Psoas muscle (tissue), 7 donors: ENCODE measurements at regions not wholly inside any gene's neighbourhood (a gene's known extent, or its start where the extent isn't known, plus 50 kb on each side); places are given as distances from the start of the nearest gene placed in this dataset.

Source experiments
- ATAC-seq, 4 donors: fragments of 200-7000 bp; cut with Tn5 transposase; one replicate each; pipeline ENCODE4 v1.9.1; 2020; ENCODE audit warnings: moderate library complexity in 3 of 4, mild to moderate bottlenecking in 2 of 4
- DNase-seq, 2 donors: peaks; one replicate each; pipeline ENCODE4 v3.0.0-alpha.2; 2020
- H3K27ac ChIP-seq: fragments of 200-600 bp; one replicate; pipeline ENCODE4 v1.8.0; 2022
- H3K27me3 ChIP-seq, 3 donors: fragments of 200-600 bp in 1 of 3; one replicate each; pipeline versions ENCODE4 v1.6.1 to v1.8.0; 2013 to 2022; ENCODE audit warnings: low read length in 2 of 3, mild to moderate bottlenecking in 2 of 3, moderate library complexity in 1 of 3; ENCODE audit not compliant: insufficient read depth in 3 of 3
- H3K36me3 ChIP-seq, 2 donors: fragments of 200-600 bp in 1 of 2; one replicate each; pipeline versions ENCODE4 v1.6.1 to v1.8.0; 2013 to 2022; ENCODE audit warnings: low read depth in 1 of 2, mild to moderate bottlenecking in 1 of 2, moderate library complexity in 1 of 2; ENCODE audit not compliant: insufficient read depth in 1 of 2
- H3K4me1 ChIP-seq: fragments of 200-600 bp; one replicate; pipeline ENCODE4 v1.8.0; 2022
- H3K4me3 ChIP-seq: fragments of 200-600 bp; one replicate; pipeline ENCODE4 v1.8.0; 2022; ENCODE audit warnings: mild to moderate bottlenecking
- H3K9me3 ChIP-seq: fragments of 200-600 bp; one replicate; pipeline ENCODE4 v1.8.0; 2022
- CTCF ChIP-seq: fragments of 200-600 bp; IDR thresholded peaks from one replicate; pipeline ENCODE4 v1.8.0; 2022; ENCODE audit warnings: antibody characterized with exemption
- WGBS, 3 donors: extraction: QIAGEN DNeasy Blood & Tissue Kit; methylation state at CpG; one replicate each; pipeline versions ENCODE4 v1.1.6 to v1.1.7; 2013; 5-methylcytosine and 5-hydroxymethylcytosine counted together
- intact Hi-C, 2 donors: fragments of 100-400 bp; cut with DNase I; formaldehyde crosslinking; loops; one replicate each; pipeline versions ENCODE4 v1.11.0 to v1.14.2; 2022
- donor health status: healthy with polysubstance abuse.
- donor health status: DM: no; HTN: no; CAD: no; lungs with moderate emphysema.
- donor health status: Bipolar disorder and iron deficiency.
- donor health status: healthy.
- donor health status: DM: yes; HTN: yes; CAD: no.
- donor health status: DM: no; HTN: no; CAD: no.
- donor health status: DM: yes; HTN: yes; CAD: no.

GRCh38 chr11:80846442-80846841 is 1405.6 kb upstream of the TENM4 start:
- H3K27me3 ChIP-seq, result no peaks in the 10 kb centered on the region
- intact Hi-C loops, result no loop called here
- DNase-seq, result no peak
- no peaks in the 10 kb centered on the region for H3K36me3 ChIP-seq
- no peak overlapping the region for H3K4me3 ChIP-seq
- no peak for ATAC-seq
- H3K4me1 ChIP-seq, result no peaks in the 10 kb centered on the region
- no peak for TF ChIP-seq CTCF
- no peaks in the 10 kb centered on the region for H3K9me3 ChIP-seq
- no peak overlapping the region for H3K27ac ChIP-seq

- no peaks in the 10 kb centered on the region for H3K36me3 ChIP-seq
- no peak overlapping the region for H3K27ac ChIP-seq
- H3K9me3 ChIP-seq, result no peaks in the 10 kb centered on the region
- DNase-seq, result no peak
- no peaks in the 10 kb centered on the region for H3K27me3 ChIP-seq
- intact Hi-C loops, result no loop called here
- no peak overlapping the region for H3K4me3 ChIP-seq
- TF ChIP-seq CTCF, result no peak
- no peak for ATAC-seq
- WGBS, 3 donors, result 75 to 78% (median 78%) methylated on average over 8 of the region's 8 CpGs
- H3K4me1 ChIP-seq, result no peaks in the 10 kb centered on the region
Measured at GRCh38 chr11:80844110-80844819, 1403.4 kb upstream of the TENM4 start.

- no peaks in the 10 kb centered on the region for H3K9me3 ChIP-seq
- 85 to 91% (median 87%) methylated on average over 2 of the region's 2 CpGs for WGBS, 3 donors
- H3K36me3 ChIP-seq, result no peaks in the 10 kb centered on the region
- ATAC-seq, result no peak
- no peaks in the 10 kb centered on the region for H3K27me3 ChIP-seq
- intact Hi-C loops, result no loop called here
- no peak overlapping the region for H3K4me3 ChIP-seq
- no peak overlapping the region for H3K27ac ChIP-seq
- no peak for DNase-seq
- H3K4me1 ChIP-seq, result no peaks in the 10 kb centered on the region
- TF ChIP-seq CTCF, result no peak
Measured at GRCh38 chr11:80843266-80843974, 1402.6 kb upstream of the TENM4 start.

- Histone ChIP-seq H3K4me1 (no peaks in the 10 kb centered on the region), H3K27me3 (no peaks in the 10 kb centered on the region), H3K36me3 (no peaks in the 10 kb centered on the region), H3K27ac (no peak overlapping the region), H3K4me3 (no peak overlapping the region), H3K9me3 (no peaks in the 10 kb centered on the region)
- DNase-seq (no peak), ATAC-seq (no peak)
- TF ChIP-seq CTCF, result no peak
- intact Hi-C loops, result no loop called here
Measured at GRCh38 chr11:80842246-80842645, 1401.4 kb upstream of the TENM4 start.
